Epithelial cell of proximal tubule (primary cell): ENCODE measurements at regions not wholly inside any gene's neighbourhood (a gene's known extent, or its start where the extent isn't known, plus 50 kb on each side); places are given as distances from the start of the nearest gene placed in this dataset.
A peak's percentile ranks its signal among the peaks of the same experiment; 100 is the strongest.

Source experiments
- DNase-seq: peaks from one replicate; pipeline ENCODE4 v3.0.0-alpha.2; 2011; ENCODE audit warnings: low read depth
- H3K4me3 ChIP-seq: 2 replicates; pipeline ENCODE4 v1.5.1; 2011; ENCODE audit warnings: low read depth, mild to moderate bottlenecking, low read length
- TF ChIP-seq, protein P1 (sequence below): conservative IDR thresholded peaks from 2 replicates; pipeline ENCODE4 v1.5.1; 2012; ENCODE audit warnings: low read depth, mild to moderate bottlenecking, low read length

DNA sequence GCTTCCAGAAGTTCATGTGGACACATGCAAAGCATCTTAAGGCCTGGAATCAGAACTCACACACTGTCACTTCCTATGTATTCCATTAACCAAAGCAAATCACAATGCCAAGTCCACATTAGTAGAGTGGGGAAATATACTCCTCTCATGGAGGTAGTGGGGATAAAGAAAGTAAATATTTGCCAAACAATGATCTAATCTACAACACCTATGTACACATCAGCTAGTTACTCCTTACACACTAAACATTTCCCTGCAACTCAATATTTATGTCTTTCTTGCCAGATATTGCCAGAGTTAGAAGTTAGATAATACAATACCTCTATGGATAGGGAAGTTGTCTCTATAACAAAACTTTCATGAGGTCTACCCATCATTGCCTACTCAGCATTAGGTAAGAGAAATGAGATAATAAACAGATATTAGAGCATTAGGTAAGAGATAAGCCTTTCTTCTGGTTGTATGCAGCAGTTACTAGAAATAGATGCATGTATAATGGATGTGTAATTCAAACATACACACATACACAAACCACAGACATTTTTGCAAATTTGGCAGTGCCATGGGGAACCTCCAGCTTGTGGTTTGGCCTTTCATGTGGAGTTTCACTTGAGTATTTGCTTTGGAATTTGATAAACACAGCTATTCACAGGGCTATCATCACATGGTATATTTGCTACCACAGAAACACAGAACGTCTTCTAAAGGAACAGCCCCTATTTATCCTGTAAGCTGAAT, 196.5 kb downstream of the TLE1 start:
- peak; percentile 72 for DNase-seq
- TF ChIP-seq, protein P1, sequence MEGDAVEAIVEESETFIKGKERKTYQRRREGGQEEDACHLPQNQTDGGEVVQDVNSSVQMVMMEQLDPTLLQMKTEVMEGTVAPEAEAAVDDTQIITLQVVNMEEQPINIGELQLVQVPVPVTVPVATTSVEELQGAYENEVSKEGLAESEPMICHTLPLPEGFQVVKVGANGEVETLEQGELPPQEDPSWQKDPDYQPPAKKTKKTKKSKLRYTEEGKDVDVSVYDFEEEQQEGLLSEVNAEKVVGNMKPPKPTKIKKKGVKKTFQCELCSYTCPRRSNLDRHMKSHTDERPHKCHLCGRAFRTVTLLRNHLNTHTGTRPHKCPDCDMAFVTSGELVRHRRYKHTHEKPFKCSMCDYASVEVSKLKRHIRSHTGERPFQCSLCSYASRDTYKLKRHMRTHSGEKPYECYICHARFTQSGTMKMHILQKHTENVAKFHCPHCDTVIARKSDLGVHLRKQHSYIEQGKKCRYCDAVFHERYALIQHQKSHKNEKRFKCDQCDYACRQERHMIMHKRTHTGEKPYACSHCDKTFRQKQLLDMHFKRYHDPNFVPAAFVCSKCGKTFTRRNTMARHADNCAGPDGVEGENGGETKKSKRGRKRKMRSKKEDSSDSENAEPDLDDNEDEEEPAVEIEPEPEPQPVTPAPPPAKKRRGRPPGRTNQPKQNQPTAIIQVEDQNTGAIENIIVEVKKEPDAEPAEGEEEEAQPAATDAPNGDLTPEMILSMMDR, result no peak
- H3K4me3 ChIP-seq, result no peak overlapping the region

DNA sequence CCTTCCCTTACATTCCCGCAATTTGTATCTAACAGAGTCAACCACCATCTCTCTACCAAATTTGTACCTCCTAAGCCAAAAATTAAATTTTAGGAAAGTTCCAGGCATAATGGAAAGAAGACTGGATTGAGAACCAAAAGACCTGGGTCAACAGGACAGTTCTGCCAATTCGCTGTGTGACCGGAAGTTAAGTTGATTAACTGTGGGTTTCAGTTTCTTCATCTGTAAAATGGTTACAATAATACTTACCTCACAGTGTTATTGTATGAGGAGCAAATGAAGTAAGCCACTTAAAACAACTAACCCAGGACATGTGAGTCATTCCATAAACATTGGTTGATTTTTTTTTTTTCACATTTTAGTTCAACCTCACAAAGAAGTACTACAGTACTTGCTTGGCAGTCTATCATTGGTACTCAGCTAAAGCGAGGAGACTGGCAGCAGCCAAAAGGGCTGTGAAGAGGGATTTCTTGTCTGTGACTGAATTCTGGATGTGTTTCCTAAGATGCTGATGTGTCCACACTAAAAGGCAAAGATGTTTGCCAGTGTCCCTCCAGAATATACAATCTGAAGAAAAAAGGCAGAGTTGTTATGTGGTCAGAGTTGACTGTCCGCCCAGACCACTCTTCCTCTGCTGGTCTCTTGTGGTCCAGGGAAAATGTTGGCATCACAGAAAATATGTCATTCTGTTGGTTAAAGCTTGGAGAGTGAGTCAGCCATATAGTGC, 198.6 kb downstream of the TLE1 start:
- peak; percentile 59 for DNase-seq
- no peak overlapping the region for H3K4me3 ChIP-seq
- TF ChIP-seq, protein P1, result no peak

DNA sequence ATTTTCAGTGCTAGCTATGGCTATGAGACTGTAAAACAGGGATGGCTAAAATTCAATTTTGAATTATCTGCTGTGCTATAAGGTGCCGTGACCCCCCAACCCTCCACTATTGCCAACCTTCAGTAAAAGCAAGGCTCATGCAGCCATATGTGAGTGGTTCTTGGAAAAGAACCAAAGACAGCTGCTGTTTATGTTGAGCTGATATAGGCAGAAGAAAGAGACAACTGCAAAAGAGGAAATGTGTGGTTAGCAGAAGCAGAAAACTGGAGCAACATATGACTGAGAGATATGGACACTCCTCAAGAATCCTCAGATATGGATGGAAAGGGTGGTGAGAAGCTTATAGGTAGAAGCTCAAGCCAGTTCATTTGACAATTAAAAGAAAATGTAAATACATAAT, 200.3 kb downstream of the TLE1 start:
- no peak for DNase-seq
- H3K4me3 ChIP-seq, result no peak overlapping the region
- TF ChIP-seq, protein P1, result no peak

DNA sequence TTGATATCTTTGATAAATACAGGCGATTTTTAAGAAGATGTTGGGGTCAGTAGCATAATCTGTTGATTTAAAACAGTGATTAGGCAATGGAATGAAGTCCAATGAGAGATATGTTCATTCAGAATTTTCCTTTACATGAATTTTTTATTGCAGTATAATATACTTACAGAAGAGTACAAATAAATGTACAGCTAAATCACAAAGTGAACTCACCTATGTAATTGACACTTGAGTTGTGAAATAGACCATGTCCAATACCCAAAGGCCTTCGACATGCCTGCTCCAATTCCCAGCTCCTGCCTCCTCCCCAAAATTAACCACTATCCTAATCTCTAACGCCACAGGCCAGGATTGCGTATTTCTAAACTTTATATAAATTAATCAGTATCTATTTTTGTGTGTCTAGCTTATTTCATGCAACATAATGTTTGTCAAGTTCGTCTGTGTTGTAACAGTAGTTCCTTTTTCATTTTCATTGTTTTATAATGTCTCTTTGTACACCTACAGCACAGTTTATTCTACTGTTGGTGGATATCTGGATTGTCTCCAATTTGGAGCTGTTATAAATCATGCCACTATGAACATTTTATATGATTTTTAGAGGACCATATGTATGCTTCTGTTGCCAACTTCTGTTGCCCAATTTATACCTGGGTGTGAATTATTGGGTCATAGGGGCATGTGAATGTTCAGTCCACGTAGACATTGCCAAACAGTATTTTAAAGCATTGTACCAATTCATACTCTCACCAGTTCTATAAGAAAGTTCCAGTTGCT, 208.3 kb downstream of the TLE1 start:
- TF ChIP-seq, protein P1, result no peak
- no peak for DNase-seq
- no peak overlapping the region for H3K4me3 ChIP-seq

DNA sequence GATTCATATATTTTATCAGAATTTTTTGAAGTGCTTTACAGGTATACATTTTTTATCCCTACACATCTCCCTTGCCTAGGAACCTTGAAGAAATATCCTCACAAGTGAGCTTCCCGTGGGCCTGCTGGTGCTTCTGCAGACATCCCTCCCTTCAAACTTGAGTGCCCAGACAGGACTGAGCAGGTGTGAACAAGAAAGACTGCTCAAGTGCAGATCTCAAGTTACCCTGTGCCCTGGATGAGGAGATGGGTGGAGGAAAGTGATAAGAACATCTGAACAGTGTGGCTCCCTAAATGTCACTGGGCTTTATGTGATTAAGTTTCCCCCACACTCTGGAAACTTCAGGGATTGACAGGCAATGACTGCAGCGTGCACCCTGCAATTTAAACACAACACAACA, 209.8 kb downstream of the TLE1 start:
- TF ChIP-seq, protein P1, result no peak
- no peak overlapping the region for H3K4me3 ChIP-seq
- no peak for DNase-seq

DNA sequence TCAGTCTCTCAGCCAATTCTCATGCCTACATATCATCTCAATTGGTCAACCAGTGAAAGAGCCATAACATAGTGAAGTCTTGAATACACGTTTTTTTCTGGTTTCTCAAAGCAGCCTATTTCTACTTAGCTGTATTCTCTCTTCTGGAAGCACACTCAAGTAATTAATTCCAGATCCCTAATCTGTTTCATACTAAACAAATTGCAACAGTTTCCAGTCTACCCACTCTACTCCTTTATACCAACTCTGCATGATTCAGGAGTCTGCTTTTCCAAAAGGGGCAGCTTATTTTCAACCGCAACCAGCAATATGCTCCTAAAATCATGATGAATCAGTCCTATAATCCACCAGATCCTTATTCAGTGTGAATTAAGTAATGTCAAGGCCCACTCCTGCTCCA, 211.7 kb downstream of the TLE1 start:
- DNase-seq, result no peak
- TF ChIP-seq, protein P1, result no peak
- no peak overlapping the region for H3K4me3 ChIP-seq
